Hippocampal formation (tissue), 2 donors: ENCODE measurements at regions not wholly inside any gene's neighbourhood (a gene's known extent, or its start where the extent isn't known, plus 50 kb on each side); places are given as distances from the start of the nearest gene placed in this dataset.

Experiments used
- DNase-seq, 2 donors: peaks; one replicate each; lab custom pipeline; 2025; lab: John Stamatoyannopoulos, UW

- DNase-seq = no peak
These were observed 56.5 kb upstream of the EEPD1 start for GRCh38 chr7:36096460-36097095.

GRCh38 chr7:36098096-36098495 lies 55.0 kb upstream of the EEPD1 start:
- DNase-seq = no peak

- DNase-seq = no peak
These were observed 52.8 kb upstream of the EEPD1 start for GRCh38 chr7:36100226-36100625.

GRCh38 chr7:36100634-36101033 lies 52.4 kb upstream of the EEPD1 start:
- no peak for DNase-seq
